Hepatocyte (in vitro differentiated cells): ENCODE measurements at regions not wholly inside any gene's neighbourhood (a gene's known extent, or its start where the extent isn't known, plus 50 kb on each side); places are given as distances from the start of the nearest gene placed in this dataset.

Experiments
- EZH2 ChIP-seq: fragments of 200-600 bp; sonication (generic); IDR thresholded peaks from 2 replicates; pipeline ENCODE4 v1.6.1; 2016; ENCODE audit warnings: antibody characterized with exemption, mild to moderate bottlenecking, borderline replicate concordance
- TF ChIP-seq, protein P1 (sequence below): fragments of 200-600 bp; sonication (generic); IDR thresholded peaks from 2 replicates; pipeline ENCODE4 v1.5.1; 2016; ENCODE audit warnings: antibody characterized with exemption, mild to moderate bottlenecking; ENCODE audit not compliant: poor library complexity

DNA sequence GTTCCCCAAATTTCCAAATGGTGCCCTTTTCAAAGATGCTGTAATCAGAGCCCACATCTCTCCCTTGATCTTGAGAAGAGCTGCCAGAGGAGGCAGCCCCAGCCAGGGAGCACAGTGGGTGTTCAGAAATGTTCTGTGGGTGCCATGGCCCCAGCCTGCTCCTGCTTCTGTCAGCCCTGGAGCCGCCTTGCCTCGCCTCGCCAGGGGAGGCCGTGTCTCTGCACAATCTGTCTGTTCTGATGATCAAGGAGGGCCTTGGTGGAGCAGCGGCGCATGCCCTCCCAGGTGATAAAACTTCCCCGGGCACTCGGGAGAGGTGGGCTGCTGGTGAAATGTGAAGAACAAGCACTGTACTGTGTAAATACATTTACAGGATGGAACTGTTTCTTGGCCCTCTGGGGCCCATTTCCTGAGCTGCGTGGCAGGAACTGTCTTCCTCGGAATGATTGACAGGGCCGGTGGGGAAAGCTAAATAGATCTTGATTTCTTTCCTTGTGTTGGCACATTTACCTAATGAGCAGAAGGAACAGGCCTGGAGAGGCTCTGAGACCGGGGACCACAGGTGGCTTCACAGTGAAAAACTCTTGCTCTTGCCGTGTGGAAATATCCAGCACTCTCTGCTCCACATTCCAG is 207.8 kb upstream of the PODXL start:
- TF ChIP-seq, protein P1, sequence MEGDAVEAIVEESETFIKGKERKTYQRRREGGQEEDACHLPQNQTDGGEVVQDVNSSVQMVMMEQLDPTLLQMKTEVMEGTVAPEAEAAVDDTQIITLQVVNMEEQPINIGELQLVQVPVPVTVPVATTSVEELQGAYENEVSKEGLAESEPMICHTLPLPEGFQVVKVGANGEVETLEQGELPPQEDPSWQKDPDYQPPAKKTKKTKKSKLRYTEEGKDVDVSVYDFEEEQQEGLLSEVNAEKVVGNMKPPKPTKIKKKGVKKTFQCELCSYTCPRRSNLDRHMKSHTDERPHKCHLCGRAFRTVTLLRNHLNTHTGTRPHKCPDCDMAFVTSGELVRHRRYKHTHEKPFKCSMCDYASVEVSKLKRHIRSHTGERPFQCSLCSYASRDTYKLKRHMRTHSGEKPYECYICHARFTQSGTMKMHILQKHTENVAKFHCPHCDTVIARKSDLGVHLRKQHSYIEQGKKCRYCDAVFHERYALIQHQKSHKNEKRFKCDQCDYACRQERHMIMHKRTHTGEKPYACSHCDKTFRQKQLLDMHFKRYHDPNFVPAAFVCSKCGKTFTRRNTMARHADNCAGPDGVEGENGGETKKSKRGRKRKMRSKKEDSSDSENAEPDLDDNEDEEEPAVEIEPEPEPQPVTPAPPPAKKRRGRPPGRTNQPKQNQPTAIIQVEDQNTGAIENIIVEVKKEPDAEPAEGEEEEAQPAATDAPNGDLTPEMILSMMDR: no peak
- TF ChIP-seq EZH2: no peak
